MM.1S (cell line): ENCODE measurements at regions not wholly inside any gene's neighbourhood (a gene's known extent, or its start where the extent isn't known, plus 50 kb on each side); places are given as distances from the start of the nearest gene placed in this dataset.

Source experiments
- EZH2 ChIP-seq: fragments of 300-600 bp; sonication (generic); optimal IDR thresholded peaks from 2 replicates; pipeline ENCODE3; 2017; ENCODE audit warnings: low read depth, mild to moderate bottlenecking, antibody characterized with exemption, low read length, mixed read lengths
- EZH2phosphoT487 ChIP-seq: fragments of 300-600 bp; sonication (generic); IDR thresholded peaks from 2 replicates; pipeline ENCODE4 v1.6.1; 2018; ENCODE audit warnings: antibody characterized with exemption, low read length
- TF ChIP-seq, protein P1 (sequence below): fragments of 300-600 bp; sonication (generic); IDR thresholded peaks from 2 replicates; pipeline ENCODE4 v1.5.1; 2016; ENCODE audit warnings: antibody characterized with exemption, low read length, mixed read lengths

DNA sequence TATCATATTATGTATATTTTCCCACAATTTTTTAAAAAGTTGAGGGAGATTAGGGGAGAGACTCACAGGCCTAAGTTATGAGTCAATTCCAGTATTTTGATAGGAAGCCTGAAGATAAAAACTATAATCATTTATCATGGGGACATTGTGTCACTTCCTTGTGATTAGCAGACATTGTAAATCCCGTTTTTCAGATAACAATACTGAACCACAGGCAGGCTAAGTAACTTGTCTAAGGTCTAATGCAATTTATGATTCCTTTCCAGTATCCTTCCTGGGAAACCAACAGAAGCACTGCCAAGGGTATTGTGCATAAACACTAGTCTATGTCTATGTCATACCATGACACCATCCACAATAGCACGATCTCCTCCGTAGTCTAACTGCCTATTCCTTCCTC is 235.2 kb upstream of the PIK3C3 start:
- TF ChIP-seq, protein P1, sequence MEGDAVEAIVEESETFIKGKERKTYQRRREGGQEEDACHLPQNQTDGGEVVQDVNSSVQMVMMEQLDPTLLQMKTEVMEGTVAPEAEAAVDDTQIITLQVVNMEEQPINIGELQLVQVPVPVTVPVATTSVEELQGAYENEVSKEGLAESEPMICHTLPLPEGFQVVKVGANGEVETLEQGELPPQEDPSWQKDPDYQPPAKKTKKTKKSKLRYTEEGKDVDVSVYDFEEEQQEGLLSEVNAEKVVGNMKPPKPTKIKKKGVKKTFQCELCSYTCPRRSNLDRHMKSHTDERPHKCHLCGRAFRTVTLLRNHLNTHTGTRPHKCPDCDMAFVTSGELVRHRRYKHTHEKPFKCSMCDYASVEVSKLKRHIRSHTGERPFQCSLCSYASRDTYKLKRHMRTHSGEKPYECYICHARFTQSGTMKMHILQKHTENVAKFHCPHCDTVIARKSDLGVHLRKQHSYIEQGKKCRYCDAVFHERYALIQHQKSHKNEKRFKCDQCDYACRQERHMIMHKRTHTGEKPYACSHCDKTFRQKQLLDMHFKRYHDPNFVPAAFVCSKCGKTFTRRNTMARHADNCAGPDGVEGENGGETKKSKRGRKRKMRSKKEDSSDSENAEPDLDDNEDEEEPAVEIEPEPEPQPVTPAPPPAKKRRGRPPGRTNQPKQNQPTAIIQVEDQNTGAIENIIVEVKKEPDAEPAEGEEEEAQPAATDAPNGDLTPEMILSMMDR, result no peak
- TF ChIP-seq EZH2 (no peak), EZH2phosphoT487 (no peak)
